Kasumi-1 (cell line): ENCODE measurements at regions not wholly inside any gene's neighbourhood (a gene's known extent, or its start where the extent isn't known, plus 50 kb on each side); places are given as distances from the start of the nearest gene placed in this dataset.
"Not testable (repeated sequence)": the region's sequence is repeated elsewhere in the genome, so short reads cannot be mapped to it uniquely, and the experiment has no call there.

ENCODE experiments used
- DNase-seq, 2 experiments: peaks; one replicate each; lab custom pipeline; 2025; lab: John Stamatoyannopoulos, UW

DNA sequence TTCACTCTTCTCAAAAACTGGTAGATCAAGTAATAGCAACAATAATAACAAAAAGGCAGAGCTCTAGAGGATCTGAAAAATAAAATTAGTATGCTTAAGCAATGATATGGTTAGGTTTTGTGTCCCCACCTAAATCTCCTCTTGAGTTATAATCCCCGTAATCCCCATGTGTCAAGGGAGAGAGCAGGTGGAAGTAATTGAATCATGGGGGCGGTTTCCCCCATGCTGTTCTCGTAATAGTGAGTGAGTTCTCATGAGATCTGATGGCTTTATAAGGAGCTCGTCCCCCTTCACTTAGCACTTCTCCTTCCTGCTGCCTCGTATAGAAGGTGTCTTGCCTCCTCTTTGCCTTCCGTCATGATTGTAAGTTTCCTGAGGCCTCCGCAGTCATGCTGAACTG is 60.2 kb upstream of the ABHD2 start:
- no peak for DNase-seq

DNA sequence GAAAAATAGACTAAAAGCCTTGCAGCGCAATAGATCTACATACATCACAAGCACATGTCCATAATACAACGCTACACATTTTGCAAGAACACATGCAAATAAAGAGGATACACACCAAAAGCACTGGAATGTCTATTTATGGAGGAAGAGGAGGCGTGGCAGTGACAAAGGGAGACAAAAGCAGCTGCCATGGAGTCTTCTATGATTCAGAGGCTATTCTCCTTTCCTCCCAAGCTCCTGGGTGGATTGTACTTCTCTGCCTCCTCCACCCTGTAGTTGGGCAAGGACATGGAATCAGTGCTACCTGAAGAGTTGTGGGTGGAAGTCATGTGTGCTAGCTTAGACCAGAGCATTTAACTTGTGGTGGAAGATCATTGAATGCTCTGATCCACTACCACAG is 57.9 kb upstream of the ABHD2 start:
- DNase-seq: no peak

DNA sequence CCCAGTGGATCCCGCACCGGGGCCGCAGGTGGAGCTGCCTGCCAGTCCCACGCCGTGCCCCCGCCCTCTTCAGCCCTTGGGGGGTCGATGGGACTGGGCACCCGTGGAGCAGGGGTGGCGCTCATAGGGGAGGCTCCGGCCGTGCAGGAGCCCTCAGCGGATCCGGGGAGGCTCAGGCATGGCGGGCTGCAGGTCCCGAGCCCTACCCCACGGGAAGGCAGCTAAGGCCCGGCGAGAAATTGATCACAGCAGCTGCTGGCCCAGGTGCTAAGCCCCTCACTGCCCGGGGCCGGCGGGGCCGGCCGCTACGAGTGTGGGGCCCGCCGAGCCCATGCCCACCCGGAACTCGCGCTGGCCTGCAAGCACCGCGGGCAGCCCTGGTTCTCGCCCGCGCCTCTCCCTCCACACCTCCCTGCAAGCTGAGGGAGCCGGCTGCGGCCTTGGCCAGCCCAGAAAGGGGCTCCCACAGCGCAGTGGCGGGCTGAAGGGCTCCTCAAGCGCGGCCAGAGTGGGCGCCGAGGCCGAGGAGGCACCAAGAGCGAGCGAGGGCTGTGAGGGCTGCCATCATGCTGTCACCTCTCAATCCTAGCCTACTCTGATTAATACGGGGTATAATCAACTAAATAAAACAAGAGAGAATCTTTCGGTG is 56.5 kb upstream of the ABHD2 start:
- DNase-seq: not testable (repeated sequence)

DNA sequence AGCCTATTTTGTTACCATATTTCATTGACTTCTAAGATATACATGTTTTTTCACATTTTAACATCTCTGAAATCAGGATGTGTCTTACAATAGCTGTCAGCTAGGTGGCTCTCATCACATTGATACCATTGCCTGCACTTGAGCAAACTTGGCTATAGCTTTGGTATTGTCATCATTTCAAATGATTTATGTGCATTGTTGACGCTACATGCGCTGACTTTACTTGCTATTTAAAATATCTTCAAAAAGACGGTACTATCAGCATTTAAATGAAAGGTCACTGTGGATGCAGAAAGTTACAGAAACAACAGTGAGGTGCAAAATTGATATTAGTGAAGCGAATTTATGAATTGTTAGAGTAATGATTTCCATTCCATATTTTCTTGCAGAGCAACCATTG is 54.0 kb upstream of the ABHD2 start:
- DNase-seq: peak; percentile 12 to 18

DNA sequence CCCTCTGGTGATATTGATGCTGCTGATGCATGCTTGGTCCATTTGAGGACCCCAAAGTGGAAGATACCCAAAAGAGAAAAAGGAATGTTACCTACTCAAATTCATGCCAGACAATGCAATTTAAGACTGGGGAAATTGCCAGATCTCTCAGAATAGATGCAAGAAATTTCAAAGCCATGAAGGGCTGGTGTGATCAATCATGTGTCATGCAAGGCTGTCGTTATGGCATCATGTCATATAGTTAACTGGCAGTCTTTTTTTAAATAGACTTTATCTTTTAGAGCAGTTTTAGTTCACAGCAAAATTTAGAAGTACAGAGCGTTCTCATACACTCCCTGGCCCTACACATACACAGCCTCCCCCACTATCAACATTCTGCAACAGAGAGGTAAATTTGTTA is 53.1 kb upstream of the ABHD2 start:
- no peak for DNase-seq

DNA sequence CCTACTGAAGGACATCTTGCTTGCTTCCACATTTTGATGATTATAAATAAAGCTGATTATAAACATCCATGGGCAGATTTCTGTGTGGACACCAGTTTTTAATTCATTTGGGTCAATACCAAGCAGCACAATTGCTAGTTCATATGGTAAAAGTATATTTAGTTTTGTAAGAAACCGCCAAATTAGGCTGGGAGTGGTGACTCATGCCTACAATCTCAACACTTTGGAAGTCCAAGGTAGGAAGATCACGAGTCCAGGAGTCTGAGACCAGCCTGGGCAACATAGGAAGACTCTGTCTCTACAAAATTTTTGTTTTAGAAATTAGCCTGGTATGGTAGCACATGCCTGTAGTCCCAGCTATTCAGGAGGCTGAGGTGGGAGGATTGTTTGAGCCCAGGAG is 52.6 kb upstream of the ABHD2 start:
- no peak for DNase-seq

DNA sequence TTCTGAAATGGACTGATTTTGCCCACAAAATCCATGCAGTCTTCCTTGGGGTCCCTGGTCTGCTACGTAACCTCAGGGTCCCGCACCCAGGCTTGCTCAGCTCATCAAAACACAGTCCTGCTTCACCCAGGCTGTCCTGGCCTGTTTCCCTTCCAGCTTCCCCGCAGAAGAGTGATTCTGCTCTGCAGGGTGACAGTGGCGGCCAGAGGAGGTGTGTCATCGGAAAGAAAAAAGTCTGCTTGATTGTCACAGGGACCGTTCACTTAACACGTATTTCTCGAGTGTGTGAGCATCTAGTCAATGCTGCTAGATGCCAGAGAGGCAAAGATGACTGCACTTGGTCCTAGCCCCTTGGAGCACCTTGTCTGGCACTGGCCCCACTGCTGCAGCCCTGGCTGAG is 50.1 kb upstream of the ABHD2 start:
- DNase-seq: no peak
